HG03378 (cell line): ENCODE measurements at regions not wholly inside any gene's neighbourhood (a gene's known extent, or its start where the extent isn't known, plus 50 kb on each side); places are given as distances from the start of the nearest gene placed in this dataset.

ENCODE experiments used
- ATAC-seq: cut with Tn5 transposase; IDR thresholded peaks from one replicate; pipeline ENCODE4 v1.9.1; 2021; ENCODE audit warnings: mild to moderate bottlenecking, moderate library complexity; ENCODE audit not compliant: unreplicated experiment

GRCh38 chr6:56348578-56348977, 101.2 kb upstream of the COL21A1 start:
- ATAC-seq: no peak

- no peak for ATAC-seq
These were observed 100.1 kb upstream of the COL21A1 start for GRCh38 chr6:56347526-56347925.

DNA sequence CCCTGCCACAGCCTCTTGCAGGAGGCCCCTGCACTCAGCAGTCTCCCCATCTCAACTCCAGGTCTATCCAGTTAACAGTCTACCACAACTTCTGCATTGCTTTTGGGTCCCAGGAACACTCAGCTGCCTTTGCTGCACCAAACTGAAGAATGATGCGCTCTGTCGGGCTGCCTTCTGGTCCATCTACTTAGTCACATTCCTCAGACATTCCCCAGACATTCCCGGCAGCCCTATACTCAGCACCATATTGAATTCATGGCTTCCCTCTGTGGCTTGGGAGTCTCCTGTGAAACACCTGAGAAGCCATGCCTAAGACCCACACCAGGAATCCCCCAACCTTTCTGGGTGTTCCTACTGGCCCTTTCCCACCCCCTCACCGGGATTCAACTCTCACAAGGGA, 99.6 kb upstream of the COL21A1 start:
- no peak for ATAC-seq

DNA sequence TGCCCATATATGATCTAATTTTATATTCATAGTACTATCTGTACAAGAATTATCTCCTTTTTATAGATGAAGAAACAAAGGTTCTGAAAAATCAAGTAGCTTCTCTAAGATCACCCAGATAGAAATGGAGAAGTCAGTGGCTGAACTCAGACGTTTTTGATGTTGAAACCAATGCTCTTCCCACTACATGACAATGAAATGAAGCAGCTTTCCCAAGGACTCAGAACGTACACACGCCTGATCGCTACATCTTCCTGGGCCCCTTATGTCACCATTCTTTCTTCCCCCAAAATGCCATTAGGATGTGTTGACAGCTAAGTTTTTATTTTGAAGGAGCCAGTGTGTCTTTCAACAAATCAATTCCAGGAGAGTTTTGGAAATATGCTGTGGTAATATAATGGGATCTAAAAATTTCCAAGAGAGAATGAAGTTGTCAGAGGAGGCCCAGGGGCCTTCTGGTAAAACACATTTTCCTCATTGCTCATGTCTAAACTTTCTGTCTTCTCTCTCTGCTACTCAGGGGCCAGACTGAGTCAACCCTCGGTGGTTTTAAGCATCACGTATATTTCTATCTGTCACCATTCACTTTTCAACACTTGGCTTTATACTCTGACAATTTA, 98.1 kb upstream of the COL21A1 start:
- no peak for ATAC-seq

DNA sequence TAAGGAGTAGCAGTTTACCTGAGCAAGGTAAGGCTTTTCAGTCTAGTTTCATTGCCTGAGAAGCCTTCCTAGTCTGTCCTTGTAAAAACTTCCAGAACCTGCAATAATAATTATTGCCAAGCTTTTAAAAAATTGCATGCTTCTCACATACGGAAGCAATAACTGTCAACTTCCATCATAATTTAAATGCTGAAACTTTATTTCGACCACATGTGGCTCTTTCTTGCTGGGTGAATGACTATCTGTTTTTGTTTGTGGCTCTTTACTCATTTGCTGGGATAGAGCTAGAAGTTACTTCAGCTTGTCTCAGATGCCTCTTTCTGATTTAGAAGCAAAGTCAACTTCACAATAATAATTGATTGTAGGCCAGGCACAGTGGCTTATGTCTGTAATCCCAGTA, 95.9 kb upstream of the COL21A1 start:
- no peak for ATAC-seq

DNA sequence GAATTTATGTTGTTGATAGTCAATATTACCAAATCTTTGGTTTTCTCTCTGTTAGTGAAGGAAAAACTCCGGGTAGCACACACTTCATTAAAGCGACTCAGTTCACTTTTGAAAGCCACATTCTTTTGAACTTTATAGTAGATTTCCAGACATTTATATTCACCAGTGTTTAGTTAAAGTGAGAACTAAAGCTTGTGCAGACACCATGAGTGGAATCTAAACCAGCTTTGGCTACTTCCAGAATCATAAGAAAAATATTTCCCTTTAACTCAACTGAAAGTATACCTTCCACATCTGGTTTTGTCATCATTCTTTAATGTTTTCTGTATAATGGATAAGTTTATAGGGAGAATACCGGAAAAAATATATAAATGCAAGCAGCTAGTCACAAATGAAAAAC, 92.1 kb upstream of the COL21A1 start:
- ATAC-seq: no peak

GRCh38 chr6:56335726-56336125, 88.3 kb upstream of the COL21A1 start:
- ATAC-seq: no peak

DNA sequence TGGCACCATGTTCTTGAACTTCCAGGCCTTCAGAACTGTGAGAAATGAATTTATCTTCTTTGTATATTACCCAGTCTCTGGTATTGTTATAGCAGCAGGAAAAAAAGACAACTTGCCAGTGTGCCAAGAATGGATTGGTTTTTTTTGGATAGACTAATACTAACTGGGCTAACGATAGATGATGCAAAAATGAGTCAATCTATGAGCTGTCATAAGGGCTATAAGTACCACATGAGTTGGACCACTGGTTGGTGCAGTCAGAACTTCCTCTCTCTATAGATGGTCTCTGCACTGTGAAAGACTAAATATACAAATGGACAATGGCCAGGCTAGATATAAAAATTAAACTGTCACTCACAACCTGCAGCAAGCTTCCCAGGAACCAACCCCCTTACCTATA, 87.6 kb upstream of the COL21A1 start:
- no peak for ATAC-seq

DNA sequence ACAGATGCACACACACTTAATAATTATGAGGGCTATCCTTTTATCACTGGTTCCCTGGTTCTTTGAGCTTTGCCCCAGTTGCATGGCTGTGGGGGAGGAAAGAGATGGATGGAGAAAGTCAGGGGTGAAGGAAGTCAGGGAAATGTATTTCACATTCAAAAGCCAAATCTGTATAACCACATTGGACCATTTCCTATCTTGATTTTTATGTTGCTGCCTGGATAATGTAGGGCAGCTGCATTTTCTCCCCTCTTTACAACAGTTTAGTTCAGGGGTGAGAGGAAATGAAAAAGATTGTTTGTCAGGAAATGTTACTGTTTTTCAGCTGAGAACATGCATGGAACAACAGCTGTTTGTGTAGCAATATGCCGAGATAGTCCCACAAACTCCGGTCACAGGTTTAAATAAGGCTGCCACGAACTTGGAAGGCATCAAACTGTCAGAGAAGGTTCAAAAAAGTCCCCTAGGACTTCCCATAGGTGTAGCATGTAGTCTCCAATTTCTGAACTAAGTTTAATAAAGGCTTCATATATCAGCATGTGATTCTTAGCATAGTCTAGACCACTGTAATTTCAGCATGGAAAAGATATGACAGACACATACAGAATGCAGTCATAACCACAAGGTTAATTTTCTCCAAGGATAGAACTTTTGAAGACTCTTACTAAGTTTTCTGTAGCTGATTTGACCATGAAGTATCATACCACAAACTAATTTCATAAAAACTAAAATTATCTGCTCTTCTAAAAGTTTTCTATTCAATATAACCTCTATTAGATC, 82.1 kb upstream of the COL21A1 start:
- ATAC-seq: no peak

DNA sequence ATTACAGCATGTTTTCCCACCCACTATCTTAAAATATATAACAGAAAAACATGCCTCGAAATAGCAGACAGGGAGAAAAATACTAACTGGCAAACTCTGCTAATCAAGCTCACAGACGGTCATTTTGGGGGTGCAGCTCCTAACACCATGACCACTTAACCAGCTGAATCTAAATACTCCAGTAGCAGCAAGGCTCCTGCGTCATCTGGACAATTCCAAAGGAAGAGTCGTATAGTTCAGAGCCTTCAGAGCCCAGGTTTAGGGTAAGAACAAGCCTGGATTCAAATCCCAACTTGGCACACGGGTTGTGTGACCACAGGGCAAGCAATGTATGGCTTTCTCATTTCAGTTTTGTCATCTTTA, 81.3 kb upstream of the COL21A1 start:
- no peak for ATAC-seq

DNA sequence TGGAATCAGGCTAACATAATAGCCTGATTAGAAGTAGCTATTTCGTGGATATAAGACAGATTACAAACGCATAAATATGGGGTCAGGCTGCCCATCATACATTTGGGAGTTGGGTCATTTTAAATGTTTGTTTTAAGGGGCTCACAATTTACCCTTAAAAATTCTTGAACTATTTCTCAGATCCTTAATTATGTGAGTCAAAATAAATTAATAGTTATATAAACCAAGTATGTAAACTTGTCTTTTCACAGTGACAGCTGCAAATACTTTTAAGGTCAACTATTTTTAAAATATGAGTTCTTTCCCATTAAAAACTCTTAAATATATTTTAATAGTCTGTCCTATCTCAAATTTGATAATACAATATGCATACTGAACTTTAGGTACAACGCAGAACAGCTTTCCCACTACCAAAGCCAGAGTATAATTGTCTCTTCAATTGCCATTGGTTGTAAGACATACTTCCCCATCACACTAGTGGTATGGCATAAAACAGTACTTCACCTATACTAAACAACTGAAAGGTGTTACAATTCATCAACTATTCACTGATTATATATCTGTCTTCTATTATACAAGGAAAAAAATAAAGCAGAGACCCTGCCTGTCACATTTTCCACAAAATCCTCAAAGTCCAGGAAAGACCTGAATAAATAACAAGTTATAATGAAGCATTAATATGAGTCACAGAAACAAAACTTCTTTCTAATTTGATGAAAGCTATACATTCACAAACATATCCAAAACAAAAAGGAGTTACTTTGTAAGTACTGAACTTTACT, 80.8 kb upstream of the COL21A1 start:
- ATAC-seq: no peak

DNA sequence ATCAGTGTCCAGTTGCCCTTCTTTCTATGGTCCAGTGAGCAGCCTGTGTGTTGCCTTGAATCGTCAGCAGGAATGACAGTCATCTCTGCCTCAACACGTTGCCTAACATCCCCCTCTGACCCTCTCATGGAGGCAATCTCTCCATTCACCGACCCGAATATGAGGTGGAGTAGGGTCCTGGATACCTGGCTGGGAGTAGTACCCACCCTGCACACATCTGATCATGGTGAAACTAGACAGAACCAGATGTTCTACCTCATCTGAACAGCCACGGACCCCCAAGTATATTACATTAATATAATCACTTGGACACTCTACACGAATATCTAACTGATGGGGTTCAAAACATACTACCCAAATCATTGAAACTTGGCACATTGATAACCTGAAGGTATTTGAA, 77.0 kb upstream of the COL21A1 start:
- no peak for ATAC-seq

- ATAC-seq: no peak
These were observed 71.5 kb upstream of the COL21A1 start for GRCh38 chr6:56318851-56319250.

GRCh38 chr6:56314683-56315523, 67.5 kb upstream of the COL21A1 start:
- no peak for ATAC-seq

DNA sequence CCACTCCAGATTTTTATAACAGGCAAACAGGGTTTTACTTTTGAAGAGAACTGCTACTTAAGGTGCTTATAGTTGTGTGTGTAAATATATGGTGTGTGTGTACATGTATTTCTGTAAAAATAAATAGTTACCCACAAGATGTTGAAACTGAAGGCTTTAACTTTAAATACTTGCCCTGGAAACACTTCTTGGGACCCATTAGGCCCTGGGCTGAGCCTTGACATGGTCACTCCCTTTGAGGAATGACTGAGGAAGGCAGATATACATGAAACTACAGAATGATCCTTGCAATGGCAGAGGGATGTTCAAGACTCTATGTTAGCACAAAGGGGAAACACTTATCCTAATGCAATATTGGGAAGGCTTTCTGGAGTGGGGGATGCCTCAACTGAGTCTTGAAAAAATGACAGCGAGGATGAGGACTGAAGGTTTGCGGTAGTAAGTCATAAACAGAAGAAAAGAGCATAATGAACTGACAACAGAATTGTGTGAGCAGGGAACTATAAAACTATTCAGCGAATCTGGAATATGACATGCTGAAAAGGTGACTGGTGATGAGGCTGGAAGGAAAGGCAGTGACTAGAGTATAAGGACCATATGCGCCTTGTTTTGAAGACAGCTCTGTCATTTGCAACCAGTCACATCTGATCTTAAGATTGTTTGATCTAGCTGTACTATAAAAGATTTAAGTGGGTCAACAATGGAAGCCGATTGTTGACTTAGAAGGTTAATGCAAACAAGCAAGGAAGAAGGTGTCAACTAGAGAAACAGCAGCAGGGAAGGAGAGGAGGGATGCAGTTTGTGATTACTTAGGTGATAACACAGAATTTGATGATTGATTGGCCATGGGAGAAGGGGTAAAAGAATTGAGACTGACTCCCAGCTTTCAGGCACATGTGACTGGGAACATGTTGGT, 64.4 kb upstream of the COL21A1 start:
- ATAC-seq: no peak

DNA sequence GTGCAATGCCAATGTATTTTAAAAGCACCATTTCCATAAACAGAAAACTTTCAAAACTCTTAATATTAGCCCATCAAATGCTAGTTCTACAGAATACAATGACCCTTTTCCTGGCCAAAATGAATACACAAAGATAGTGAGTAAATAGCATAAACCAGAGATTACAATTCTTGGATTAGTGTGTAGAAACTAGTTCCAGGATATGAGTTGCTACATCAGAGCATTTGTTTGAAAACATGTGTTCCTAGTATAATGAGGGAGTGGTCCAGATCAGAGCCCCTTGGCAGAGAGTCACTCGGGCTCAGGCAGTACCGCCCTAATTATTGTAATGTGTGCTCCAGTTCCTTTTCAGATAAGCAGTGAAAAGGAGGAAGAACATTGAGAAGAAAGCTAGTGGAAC, 63.7 kb upstream of the COL21A1 start:
- ATAC-seq: no peak

DNA sequence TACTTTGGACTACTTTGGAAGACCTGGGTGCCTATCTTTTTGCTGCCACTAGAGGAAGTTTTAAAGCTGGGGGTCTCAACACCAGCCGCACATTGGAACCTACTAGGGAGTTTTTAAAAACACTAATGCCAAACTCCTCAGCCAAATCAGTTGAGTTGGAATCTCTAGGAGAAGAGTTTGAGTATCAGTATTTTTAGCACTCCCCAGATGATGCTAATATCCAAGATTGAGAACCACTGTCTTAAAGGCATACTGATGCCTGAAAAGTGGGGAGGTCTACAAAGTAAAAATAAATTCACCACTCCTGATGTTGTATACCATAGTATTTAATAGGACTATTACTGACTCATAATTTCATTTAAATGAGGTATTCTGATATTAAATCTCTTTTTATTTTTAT, 62.9 kb upstream of the COL21A1 start:
- no peak for ATAC-seq

DNA sequence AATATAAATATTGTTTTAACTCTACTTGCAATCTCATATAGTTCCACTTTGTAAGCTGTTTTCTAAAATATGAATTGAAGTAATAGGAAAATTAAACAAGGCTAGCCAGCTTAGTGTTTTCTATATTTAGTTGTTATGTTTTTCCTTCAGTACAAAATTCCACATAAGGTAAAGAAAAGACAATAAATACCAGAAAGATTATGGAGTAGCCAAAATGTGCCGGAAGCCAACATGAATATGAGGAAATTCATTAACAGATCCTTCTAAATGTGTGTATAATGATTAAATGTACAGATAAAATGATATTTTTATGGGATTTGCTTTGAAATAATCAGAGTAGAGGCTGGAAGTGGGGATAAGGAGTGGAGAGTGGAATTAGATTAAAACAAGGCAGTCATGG, 52.5 kb upstream of the COL21A1 start:
- ATAC-seq: no peak

DNA sequence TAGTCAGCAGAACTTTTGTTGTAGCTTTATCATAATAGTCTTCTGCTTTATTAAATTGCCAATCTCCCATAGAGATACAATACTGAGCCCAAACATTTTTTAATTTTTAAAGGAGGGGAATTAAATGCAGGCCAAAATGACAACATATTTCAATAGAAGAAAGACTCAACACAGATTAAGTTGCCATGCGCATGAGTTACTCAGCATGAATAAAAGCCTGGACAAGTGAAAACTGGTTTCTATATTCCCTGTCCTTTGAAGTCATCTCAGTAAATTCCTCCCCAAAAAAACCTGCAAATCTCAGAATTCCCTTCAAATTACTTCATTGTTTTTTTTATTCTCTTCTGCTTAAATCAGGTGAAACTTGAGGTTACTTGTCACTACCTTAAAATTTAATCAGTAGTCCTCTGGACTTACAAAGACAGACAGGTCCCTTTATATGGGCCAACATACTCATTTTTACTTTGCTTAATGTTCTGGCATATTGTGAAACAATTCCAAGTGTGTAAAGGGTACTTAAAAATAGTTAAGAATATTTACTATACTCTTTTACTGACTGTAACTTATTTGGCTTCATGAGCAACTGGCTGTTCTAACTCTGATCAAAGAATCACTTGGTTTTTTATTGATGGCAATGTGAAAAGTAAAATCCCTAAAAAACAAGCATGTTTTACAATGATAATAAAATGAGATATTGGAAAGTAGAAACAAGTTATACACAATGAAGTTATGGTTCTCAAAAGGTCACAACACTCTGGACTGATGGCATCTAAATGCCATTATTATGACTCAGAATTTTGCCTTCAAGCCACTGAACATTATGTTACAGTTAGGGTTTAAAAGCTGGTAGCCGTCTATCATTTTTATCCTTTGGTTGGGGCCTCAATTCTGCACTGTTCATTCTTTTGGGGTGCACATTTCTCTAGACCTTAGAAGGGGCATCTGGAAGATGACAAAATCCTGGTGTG, 49.9 kb upstream of the COL21A1 start:
- no peak for ATAC-seq
